Activated naive CD8-positive, alpha-beta T cell treated with anti-CD3 and anti-CD28 coated beads, Interleukin-2, amount 50 U/mL, for 16 hours (primary cell): ENCODE measurements at regions not wholly inside any gene's neighbourhood (a gene's known extent, or its start where the extent isn't known, plus 50 kb on each side); places are given as distances from the start of the nearest gene placed in this dataset.

Experiments used
- DNase-seq: peaks from one replicate; pipeline ENCODE4 v3.0.0-alpha.2; 2020; ENCODE audit warnings: low read depth, low spot score

DNA sequence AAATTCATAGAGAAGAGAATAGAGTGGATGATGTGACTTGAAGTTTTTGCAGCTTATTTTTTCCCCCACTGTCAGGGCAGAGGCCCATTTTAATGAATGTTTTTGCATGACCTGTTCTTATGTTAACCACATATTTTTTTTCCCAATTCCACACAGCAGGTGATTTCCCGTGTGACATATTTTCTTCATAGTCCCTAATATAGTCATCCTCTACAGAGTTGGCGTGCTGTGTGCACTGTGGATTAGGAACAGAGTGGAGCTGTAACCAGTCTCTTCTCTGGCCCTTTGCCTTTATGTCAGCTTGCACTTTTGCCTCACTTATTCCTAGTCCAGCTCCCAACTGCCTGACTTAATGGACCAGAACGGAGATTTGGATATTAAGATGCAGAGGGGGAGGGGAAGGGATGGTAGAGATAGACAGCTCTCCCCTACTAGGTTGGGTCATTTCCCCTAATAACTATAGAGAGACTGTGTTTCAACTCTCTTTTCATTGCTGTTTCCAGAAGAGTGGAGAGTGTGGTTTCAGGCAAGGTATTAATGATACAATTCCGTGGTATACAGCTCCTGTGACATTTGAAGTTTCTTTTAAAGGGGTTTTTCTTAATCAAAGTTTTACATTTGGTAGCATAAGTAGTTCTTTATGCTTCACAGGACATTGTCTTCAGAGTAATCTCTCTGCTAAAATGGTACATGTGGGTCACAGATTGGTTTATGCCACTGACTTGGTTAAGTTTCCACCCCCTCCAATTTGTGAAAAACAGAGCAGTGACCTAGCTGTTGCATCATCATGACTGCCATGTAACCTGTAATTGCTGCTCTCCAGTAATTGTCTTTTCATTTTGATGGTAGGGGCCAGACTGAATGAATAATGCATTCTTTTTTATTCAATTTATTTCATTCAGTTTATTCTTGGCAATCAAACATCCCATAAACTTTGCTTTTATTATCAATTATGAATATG, 161.3 kb downstream of the HAUS1 start:
- DNase-seq: no peak

DNA sequence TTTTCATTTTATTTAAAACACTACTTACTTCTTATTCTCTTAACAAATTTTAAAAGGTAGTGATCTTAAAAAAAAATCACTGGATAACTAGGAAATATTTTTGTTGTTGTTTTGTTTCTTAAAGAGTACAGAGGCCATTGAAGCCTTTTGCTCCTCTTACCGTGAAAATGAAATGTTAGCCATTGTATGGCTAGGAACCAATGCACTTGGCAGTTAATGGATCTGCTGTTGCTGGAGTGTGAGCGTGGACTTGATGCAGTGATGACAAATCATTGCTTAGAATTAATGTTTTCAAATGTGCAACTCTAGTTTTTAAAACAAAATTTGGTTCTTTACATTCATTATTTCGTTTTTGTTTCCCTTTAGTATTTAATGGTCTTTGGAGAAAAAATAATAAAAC, 162.3 kb downstream of the HAUS1 start:
- no peak for DNase-seq

DNA sequence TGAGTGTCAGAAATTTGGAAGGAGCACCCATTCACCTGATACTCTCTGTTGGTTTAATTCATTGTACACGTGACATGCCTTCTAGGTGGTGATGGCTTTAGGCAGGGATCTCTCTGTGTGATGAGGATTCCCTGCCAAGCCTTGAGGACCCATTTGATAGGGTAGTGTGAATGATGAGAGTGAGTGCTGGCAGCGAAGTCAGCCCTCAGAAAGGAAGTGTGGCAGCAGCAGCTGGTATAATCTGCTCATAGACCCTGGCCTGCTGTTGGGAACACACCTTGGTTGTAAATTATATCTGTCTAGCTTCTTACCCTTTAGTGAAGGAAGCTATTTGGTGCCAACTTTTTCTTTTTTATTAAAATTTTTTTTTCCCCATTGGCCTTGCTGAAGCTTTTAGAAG, 164.5 kb downstream of the HAUS1 start:
- DNase-seq: no peak

DNA sequence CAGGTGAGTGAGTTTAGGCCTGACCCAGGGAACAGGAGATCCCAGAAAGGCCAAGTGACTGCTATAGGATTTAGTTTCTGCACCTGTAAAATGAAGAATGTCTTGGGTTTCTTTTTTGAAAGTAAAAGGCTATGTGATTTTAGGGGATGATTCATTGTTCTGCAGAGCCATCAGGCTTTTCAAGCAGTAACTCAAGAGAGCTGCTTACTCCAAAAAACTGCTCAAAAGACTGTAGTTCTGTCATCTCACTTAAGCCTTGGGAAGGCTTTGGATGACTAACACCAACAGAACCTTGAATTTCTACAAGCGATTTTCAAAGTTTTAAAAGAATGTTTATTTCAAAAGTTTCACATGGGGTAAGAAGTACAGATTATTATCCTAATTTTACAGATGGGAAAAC, 165.1 kb downstream of the HAUS1 start:
- DNase-seq: no peak

DNA sequence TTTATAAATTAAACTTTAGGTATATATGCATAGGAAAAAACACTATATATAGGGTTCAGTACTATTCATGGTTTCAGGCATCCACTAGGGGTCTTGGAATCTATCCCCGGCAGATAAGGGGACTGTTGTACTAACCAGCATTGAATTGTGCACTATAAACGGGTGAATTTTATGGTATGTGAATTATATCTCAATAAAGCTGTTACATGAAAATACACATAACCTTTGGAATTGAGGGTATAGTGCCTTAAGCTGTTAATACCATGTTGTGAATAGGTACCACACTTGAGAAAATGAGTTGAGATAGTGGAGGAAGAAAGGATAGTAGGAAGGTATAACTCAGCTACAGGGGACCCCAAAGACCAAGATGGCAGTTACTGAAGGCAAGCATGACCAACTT, 167.3 kb downstream of the HAUS1 start:
- no peak for DNase-seq

DNA sequence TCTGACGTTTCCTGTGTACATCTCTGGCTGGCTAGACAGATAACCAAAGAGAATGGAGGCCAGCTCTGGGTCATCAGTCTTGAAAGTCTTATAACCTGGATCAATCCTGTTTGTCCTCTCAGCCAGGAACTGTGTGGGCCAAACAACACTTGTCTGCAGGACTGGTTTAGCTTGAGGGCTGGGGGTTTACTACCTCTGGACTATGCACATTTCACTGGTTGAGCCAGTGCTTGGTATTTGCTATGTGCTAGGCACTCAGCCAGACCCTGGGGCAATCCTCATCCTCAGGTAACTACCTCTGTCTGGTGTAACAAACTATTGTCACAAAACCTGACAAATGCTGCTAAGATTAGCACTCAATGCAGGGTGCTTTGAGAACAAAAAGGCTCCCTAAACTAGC, 169.7 kb downstream of the HAUS1 start:
- no peak for DNase-seq

DNA sequence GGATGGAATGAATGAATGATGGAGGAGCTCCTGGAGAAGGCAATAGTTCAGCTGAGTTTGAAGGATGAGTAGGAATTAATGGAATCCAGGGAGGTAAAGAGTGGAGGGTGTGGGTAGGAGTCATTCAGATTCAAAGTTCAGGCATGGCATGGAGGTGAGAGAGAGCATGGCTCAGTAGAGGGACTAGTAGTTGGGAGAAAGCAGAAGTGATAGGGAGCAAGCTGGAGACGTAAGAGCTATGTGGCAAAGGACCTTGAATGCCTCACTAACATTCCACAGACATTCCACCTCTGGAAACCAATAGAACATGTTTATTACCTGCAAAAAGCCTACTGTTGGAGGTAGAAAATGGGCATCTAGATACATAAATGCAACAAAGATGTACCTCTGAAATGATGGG, 170.1 kb downstream of the HAUS1 start:
- no peak for DNase-seq

DNA sequence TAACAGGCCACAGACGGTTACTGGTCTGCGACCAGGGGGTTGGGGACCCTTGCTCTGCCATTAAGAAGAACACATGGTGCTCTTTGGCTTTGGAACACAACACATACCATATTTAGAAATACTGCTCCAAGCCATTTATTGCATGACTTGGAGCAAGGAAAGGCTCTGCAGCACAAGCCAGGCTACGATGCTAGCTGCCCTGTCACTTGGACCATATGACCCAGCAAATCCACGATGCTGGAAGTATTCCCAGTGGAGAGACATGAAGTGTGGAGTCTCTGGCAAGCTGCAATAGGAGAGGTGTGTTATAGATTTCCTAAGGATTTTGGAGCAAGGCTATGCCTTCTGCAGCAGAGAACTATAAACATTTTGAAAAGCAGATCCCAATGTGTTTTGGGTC, 171.2 kb downstream of the HAUS1 start:
- no peak for DNase-seq

DNA sequence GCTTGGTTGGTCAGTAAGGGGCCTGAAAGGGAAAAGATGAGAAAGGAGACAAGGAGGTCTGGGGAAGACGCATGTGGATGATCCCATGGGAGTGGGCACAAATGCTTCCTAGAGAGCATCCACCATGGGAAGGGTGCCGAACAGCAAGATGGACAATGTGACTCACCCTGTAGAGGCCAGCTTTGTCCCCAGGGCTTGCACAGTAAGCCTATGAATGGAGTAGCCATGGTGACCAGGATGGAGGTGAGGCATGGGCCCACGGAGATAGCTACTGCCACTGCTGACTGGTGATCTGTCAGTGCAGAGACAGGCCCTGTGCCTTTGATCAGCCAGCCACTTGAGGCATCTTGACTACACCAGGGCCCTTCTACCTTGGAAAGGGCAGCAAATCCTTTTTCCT, 172.6 kb downstream of the HAUS1 start:
- DNase-seq: no peak

DNA sequence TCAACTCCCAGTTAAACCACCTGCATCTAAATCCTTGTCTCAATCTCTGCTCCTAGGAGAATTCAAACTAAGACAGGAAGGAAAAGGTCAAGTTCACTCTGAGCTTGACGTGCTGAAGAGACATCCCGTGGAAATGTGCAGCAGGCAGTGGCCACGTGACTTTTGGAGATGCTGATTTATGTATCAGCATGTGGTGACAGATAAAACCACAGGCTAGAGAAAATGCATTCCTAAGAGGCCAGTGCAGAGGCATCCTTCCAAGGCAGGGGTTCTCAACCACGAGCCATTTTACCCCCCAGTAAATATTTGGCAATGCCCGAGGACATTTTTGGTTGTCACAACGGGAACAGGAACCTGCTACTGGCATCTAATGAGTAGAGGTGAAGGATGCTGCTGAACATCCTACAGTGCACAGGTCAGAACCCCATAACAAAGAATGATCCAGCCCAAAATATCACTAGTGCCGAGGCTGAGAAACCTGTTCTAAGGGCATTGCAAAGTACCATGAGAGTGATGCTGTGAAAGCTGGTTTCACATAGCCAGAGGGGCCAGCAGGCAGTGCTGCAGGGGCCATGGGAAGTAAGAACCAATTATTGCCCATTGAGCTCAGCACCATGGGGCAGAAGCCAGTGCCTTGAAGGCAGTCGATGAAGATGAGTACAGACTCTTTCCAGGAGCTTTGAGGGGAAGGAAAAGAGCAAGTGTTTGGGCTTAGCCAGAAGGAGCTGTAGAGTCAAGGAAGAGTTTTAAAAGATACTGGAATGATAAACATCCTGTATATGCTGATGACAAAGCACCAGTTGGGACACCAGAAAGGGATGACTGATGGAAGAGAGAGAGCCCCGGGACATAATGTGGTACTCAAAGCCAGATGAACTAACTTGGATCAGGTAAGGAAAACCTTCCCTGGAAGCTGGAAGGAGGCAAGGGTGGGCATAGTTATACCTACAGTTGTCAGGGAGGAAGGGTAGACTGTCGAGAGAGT, 174.6 kb downstream of the HAUS1 start:
- no peak for DNase-seq

DNA sequence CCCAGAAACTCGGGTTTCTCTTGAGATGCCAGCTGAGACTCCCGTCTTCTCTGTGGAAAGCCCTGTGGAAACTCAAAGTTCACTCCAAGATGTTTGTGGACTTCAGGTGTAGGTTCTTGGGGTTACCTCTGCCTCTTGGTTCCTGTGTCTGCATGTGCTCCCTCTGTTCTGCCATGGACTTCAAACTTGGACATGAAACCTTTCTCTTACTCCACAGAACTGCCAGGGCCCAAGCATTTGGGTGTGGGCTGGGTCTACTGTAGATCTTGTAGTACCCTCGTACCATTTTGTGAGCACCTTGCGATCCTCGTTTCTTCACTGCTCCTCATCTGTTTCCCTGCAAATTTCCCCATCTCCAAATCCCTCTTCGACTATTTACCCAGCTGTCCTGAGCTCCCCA, 175.5 kb downstream of the HAUS1 start:
- DNase-seq: no peak

DNA sequence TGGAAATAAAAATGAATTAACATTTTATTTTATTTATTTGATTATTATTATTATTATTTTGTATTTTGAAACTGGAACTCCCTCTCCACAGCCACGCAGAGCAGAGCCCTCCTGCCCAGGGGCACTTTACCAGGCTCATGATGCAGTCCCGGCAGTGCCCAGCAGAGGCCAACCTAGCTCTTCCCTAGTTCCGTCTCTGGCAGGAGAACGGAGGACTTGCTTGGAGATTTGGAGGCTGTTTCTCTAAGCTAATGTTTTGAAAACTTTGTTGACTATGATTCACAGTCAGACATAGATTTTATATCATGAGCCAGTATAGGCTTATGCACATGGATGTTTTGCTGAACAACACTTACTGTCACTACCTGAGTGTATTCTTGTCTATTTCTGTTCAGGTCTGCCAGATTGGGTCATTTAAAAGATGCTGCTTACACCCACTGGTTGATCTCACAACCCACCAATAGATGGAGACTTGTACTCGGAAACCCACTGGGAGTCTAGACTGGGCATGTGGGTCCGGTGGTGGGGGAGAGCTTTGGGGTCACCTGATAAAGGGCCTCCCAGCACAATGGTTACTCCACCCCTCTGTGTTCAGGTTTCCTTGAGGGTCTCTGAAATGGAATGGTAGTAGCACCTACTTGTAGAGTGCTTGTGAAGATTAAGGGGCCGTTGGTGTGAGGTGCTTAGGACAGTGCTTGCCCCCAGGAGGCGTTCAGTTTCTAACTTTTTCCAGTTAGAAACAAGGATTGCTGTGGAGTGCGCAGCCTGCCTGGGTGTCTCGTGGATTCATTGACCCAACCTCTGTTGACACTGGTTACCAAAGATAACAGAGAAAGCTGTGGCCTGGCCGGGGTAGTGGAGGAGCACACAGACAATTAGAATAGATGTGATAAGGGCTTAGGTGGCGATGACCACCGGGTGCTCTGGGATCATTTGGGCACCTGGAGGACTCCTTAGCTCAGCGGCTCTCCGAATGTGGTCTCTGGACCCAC, 177.3 kb downstream of the HAUS1 start:
- DNase-seq: peak; percentile 17

DNA sequence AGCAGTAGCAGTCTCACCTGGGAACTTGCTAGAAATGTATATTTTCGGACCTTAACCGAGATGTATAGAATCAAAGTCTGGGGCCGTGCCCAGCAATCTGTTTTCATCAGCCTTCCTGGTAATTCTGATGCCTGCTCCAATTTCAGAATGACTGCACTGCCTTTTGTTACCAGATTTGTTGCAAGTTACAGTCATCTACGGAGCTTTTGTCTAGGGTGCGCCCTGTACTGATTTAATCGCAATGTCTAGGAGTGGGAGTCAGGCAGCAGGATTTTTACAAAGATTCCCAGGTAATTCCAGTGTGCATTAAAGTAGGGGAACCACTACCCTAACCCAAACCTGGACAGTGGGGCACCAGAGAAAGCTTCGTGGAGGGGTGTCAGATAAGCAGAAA, 178.0 kb downstream of the HAUS1 start:
- no peak for DNase-seq

DNA sequence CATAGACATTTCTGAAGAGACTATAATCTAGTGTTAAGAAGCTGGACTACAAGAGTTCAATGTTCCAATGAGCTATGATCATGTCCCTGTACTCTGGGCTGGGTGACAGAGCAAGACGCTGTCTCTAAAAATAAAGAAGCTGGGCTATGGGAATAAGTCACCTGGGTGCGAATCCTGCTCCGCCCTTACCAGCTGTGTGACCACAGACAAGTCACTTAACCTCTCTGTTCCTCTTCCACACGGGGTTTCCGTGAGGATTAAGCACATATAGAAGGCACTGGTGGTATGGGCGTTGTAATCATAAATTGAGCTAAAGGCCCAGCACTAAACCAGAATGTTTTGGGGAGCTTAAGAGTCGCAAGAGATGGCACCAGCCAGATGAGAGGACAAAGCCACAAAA, 178.5 kb downstream of the HAUS1 start:
- no peak for DNase-seq

DNA sequence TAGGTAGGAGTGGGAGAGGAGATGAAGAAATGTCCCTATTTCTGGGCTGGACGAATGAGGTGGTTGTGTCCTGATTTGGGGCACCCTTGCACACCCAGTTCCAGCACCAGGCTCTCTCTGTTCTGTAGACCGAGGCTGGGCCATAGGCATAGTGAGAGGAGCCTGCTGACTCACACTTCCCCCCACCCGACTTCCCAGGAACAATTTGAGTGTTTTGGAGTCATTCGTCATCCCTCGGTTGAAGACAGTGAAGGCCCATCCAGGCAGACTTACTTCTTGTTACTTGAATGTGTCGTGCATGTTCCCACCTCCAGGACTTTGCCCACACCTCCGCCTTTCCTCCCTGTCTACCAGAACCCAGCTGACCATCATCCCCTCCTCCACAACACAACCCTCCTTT, 179.1 kb downstream of the HAUS1 start:
- DNase-seq: no peak

DNA sequence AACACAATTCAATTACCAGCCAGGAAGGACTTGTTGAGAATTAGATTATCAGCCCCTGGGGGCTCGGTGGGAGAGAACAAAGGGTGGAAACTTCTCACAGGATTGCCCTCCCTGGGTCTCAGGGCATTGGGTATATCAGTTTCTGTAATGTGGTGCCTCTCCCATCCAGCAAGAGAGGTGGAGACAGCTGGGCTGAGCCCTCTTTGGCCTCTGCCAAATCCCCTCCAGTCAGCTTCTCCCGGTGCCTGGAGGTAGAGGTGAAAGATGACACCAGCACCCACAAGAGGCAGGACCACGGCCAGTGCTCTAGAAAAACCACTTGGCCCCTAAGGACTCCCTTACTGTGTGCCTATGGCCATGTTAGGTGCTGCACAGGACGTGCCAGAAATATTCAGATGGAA, 179.7 kb downstream of the HAUS1 start:
- DNase-seq: no peak

DNA sequence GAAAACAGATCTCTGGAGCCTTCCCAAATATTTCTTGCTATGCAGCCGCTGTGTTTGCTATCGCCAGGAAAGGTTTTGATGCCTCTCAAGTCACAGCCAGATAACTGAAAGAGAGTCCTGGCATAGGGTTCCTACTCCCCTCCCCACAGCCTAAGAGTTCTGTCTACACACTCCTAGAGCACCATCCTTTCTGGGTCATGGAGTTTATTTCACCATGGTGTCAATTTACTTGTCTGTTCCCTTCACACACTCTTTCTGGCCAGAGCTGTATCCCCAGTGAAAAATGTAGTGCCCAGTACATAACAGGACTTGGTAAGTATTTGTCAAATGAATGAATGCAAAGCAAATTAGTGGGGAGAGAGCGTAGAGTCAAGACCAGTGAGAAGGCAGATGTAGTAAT, 185.3 kb downstream of the HAUS1 start:
- DNase-seq: no peak

DNA sequence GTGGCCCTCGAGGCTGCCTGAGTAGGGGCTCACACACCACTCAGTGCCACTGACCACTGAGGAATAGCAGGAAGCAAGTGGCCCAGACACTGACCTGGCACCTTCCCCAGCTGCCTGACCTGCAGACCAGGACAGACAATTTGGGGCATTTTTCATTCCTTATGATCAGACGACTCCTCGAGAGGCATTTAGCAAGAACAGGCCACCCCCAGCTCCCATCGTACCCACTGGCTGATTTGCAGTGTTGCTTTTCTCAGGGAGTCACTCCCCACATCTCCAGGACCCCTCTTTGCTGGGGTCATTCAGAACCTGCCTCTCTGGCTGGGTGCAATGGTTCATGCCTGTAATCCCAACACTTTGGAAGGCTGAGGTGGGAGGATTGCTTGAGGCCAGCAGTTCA, 185.7 kb downstream of the HAUS1 start:
- no peak for DNase-seq

DNA sequence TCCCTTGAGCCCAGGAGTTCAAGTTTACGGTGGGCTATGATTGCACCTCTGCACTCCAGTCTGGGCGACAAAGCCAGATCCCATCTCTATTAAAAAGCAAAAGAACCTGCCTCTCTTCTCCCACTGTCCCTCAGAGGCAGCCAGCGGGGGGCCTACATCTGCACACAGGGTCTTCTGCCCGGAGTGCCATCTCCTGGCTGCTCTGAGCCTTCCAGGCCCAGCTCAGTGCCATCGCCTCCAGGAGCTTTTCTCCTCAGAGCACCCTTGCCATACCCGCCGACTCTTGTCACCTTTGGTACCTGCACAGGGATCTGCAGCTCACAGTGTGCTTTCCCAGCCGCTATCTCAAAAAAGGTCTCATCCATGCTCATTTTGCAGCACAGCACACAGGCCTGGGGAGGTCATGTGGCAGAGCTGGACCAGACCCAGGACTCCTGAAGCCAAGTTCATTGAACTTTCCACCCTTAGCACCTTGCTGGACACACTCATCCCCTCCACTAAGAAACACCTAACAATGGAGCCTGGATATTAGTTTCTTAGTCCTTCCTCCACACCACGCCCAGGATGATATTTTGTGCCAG, 186.3 kb downstream of the HAUS1 start:
- DNase-seq: no peak

DNA sequence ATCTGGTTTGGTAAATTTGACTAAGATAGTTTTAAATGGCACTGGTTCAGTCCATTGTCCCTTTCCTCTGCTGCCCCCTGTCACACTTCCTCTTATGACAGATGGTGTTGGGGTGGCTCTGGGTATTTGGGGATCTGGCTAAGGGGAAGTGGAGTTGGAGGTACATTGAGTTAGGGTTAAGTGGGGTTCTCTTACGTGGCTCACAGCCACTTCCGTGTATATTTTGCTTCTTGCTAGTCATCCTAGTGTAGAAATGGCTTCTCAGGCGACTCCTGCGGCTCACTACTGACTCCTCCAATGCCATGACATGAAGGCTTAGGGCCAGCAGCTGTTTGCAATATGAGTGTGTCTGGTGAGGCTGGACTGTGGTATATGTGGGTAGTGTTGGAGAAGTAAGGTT, 187.0 kb downstream of the HAUS1 start:
- DNase-seq: no peak

DNA sequence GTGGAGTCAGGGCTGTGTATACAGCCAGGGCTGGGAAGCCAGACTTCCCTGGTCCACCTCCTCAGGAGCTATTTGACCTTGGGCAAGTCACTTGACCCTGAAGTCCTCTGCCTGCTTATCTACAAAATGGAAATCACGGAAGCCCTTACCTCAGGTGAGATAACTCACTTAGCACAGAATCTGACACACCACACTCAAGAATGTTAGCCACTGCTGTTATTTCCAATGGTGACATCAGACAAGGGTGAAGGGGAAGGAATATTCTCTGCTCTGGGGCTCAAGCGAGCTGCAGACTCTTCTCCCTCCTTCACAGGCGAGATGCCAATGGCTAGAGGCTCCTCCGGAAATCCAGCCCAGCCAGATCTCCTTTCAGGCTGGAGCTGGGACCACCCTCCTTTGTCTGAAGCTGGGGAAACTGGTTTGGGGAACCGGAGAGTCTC, 189.6 kb downstream of the HAUS1 start:
- no peak for DNase-seq
